Superior temporal gyrus (tissue), 1 donor: ENCODE measurements at regions not wholly inside any gene's neighbourhood (a gene's known extent, or its start where the extent isn't known, plus 50 kb on each side); places are given as distances from the start of the nearest gene placed in this dataset.

Experiments
- DNase-seq: peaks from one replicate; pipeline ENCODE4 v3.0.0-alpha.2; 2016; ENCODE audit errors: extremely low spot score

DNA sequence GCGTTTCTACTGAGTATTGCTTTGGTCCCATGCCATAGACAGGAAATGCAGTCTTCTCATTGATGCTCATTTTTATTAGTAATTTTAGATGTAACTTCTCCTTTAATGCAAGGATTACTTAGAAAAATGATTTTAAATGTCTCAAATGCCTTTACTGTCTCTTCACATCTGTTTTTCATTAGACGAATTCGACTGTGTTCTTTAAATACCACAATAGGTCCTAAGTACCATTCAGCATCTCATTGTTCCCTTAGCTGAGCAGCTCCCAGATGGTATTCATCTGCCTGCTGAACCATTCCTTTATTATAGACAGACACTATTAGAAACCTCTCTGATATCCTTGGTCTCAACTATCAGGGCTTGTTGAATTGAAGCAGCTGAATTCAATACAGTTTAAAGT, 113.6 kb downstream of the LSMEM1 start:
- DNase-seq = no peak

DNA sequence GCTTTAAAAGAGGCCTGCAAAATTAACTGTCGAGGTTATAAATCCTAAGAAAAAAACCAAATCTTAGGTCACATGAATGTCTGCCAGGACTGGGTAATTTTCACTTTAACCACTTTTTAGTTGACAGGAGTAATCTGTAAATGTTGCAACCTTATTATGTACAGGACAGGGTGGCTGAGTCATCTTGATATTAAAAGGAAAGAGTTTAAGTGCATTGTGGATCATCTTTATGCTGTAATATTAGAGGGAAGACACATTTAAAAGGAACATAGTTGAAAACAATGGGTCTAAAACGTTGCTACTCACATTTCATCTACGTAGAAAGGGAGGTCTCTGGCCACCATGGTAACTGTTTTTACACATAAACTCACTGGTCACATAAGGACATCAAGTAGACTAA, 115.5 kb downstream of the LSMEM1 start:
- DNase-seq = no peak

DNA sequence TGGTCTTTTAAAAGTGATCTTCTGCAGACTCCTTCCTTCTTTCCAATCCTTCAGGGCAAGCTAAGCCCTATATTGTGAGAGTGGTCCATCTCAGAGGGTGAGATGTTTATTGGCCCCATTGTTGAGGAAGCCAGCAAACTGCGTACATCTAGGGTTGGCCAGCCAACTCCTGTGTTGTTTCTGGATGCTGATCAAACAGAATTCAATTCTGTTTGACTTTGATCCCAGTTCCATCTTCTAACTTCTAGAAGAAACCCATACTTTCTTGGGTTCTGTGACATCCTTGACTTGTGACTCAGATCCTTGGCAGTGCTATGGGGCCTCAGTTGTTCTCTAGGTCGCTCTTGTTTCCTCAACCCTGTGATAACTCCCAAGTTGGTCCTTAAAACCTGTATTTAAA, 116.2 kb downstream of the LSMEM1 start:
- DNase-seq = no peak

DNA sequence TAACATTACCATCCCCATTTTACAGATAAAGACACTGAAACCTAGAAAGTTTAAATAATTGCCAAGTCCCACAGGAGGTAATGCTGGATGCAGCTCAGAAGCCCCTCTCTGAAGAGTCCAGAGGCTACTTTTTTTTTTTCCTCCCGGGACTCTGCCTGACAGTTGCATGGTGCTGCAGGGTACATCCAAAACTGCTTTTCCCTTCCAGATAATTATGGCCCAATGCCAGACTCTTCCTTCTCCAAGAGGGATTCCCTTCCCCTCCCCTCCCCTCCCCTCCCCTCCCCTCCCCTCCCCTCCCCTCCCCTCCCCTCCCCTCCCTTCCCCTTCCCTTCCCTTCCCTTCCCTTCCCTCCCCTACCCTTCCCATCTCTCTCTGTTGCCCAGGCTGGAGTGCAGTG, 122.9 kb downstream of the LSMEM1 start:
- no peak for DNase-seq

DNA sequence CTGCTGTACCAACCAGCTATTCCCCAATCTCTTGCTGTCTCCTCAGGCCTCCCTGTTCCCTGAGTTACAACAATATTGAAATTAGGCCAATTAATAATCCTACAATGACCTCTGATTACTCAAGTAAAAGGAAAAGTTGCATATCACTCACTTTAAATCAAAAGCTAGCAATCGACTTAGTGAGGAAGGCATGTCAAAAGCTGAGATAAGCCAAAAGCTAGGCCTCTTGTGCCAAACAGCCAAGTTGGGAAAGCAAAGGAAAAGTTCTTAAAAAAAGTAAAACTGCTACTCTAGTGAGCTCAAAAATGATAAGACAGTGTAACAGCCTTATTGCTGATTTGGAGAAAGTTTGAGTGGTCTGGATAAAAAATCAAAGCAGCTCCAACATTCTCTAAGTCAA, 129.8 kb downstream of the LSMEM1 start:
- DNase-seq = no peak

DNA sequence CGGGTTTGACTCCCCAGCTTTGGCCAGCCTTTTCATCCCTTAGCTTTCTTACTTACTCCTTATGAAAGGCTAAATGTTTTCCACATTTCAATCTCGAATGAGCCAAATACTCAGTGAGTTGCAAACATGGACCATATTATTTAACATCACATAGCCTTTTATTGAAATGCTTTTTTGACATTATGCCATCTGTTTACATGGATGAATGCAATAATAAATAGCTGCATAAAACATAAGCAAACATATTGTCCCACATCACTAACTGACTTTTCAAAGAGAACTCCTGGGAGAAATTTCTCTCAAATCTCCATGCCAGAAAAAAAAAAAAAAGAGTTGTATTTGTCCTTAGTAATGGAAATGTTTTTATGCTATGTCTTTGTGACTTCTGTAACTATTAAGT, 134.9 kb downstream of the LSMEM1 start:
- no peak for DNase-seq

DNA sequence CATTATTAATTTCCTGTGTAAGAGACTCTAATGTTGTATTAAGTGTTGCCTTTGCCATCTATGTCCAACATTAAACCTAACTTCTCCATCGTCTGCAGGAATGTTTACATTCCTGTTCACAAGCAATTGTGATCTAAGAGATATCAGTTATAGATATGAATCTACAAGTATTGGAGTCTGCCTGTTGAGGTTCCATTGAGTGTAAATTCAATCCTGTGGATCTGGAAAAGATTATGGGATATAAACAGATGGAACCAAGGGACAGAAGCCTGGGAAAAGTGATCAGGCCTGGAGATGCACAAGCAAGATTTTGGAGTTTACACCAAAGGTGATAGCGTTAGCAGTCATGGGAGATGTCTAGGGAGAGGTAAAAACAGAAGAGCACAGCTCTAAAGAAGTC, 135.5 kb downstream of the LSMEM1 start:
- DNase-seq = no peak

DNA sequence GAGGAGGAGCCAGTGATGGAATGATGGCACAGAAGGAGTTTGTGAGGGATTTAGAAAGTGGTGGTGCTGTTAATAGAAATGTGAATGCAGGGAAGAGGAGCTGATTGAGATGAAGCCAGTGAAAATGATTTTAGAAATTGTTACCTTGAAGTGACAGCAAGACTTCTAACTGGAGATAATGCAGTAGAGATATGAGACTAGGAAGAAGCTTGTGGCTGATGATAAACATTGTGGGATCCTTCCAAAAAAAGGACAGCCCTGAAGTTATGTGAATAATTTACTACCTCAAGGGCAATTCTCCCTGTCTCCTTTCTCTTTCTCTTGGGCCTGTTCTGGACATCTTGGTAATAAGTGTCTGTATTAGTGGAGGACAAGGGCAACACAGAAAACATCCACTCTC, 138.6 kb downstream of the LSMEM1 start:
- no peak for DNase-seq

DNA sequence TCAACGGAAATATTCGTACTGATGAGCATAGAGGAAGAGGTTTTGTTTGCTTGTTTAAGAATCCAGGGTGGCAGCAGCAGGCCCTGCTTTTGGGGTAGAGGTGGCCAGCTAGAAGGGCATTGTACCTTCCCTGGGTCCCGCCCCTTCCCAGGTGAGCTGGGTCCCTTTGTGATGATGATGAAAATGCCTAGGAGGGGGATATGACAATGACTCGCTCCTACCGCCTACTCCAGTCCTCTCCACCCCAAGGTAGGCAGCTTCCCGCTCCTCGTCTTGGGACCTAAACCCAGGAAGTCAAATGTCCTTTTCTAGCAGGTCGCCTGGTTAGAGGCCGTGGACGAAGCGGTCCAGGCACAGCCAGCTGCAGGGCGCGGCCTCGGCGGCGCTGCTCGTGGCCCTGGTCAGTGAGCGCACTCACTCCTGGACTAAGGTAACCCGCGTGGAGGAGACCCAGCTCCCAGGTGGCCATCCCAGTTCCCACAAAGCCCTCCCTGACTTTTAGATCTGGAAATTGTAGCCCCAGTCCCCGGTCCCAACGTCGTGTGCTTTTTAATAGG, 141.4 kb downstream of the LSMEM1 start:
- no peak for DNase-seq

DNA sequence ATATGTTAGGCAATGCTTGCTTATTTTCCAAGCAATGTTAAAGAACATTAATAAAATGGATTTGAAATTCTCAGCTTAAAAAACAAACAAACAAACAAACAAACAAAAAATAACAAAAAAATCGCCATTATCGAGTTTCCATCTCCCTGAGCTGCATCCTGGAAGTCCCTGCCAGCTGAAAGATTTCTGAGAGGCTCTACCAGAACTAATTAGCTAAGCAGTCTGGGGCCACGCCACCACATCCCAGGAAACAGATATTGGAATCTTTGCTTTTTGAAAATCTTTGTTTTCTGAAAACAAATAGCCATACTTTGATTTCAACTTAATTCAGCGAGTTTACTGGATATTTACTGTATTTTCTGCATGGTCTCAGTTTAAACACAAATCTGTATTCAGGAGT, 143.6 kb downstream of the LSMEM1 start:
- no peak for DNase-seq

DNA sequence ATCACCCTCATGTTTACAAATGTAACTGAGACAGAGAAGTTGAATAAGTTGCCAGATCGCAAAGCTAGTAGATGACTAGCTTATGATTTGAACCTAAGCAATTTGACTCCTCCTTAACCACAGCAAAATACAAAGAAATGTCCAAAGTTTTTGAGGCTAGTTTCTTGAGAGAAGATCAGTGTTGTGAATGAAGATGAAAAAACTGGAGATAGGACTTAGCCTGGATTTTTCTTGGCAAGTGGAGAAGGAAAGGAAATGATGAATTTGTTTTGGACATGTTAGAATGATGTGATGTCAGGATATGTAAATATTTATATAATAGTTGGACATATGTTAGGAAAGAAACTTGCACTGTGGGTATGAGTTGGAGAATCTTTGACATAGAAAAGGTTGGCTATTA, 149.8 kb downstream of the LSMEM1 start:
- no peak for DNase-seq

DNA sequence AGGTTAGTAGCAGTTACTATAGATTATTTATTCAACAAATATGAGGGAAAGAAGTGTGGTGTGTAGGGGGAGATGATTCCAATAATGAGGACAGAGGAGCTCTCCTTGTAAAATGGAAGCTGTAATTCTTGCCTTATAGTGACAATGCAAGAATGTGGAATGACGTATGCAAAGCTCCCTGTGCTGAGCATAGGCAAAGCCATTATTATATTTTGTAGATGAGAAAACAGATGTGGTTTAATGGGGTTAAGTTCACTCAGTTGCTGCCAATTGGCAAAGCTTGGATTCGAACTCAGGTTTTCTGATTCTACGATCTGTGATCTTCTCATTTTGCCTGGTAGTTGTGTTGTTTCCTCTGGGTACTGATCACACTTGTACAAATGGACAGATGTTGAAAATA, 153.3 kb downstream of the LSMEM1 start:
- DNase-seq = no peak

DNA sequence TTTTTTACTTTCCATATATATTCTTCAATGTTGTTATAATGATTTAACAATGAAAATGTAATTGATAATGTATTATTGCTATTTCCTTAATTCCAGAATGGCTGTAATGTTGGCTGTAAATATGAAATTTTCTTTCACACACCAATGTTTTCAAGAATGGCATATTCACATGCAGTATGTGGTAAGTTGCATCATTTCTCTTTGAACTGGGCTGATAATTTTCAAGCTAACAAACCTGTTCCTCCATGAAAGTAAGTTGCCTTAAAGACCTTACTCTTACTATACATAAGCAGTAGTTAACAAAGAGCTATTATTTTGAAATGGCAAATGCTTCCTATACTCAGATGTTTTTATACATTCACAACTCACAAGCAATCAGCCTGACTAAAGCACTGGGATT, 154.5 kb downstream of the TMEM168 start:
- no peak for DNase-seq

DNA sequence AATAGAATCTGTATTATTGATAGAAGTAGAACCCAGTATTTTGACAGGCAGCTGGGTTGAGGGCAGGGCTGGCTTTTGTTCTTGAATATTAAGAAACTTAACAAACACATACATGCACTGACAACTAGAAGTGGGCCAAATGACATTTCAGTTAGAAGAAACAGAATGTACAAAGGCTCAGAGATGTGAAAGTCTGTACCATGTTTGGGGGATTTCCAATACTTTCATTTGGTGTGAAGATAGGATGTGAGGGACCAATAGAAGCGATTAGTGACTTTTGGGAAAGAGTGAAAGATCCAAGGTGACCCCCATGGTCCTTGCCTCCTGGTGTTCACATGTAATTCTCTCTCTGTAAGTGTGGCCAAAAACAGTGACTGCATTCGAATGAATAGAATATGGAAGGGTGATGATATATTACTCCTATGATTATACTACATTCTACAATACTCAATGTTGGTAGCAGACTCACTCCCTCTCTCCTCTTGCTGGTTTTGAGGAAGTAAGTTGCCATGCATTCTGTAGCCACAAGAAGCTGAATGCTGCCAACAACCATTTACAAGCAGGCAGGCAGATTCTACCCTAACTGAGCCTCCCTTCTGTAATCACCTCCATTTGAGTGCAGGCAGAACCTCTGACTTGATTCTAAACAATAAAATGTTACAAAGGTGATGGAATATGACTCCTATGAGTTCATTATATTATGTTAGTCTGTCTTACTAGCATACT, 151.4 kb downstream of the TMEM168 start:
- no peak for DNase-seq

DNA sequence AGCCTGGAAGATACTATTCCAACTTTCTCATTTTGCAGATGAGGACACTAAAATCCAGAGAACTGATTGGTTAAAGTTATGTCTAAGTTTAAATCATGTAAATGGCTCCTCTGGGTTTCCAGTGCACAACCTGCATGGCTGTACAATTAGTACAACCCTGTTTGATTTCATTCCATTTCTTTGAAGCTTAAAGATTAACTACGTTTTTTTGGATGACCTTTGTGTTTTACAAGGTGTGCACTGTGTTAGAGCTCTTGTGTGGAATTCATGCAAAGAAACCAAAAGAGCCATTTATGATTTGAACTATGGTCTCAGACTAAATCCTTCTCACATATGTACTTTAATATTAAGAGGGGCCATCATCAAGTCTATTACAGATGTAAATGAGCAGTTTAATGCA, 149.5 kb downstream of the TMEM168 start:
- no peak for DNase-seq

DNA sequence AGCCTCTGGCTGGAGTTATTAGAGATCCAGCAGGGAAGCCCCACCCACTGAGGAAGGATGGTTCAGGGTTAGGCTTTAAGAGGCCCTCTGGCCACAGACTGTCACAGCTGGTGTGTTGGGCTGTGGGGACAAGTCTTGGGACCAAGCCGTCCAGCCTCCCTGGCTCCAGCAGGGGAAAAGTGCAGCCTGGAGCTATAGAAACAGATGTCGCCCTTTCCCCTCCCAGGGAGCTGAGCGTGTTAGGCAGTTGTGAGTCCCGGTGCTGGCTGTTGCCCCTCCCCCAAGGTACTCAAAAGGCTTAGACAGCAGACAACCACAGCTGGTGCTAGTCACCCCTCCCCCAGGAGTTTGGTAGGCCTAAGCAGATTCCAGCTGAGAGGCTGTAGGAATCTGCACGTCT, 143.4 kb downstream of the TMEM168 start:
- DNase-seq = no peak

DNA sequence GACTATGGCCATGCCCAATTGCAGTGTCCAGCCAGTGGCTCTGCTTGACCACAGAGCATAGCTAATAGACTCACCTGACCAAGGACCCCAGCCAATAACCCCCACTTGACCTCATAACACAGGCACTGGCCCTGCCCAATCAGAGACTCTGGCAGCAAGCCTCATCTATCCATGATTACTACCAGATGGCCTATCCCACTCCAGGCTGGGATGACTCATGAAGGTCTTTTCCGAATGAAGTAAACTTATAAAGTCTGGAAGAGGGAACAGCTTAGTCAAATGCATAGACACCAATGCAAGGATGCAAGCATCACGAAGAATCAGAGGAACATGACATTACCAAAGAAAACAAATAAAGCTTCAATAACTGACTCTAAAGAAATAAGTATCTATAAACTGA, 141.4 kb downstream of the TMEM168 start:
- DNase-seq = no peak

DNA sequence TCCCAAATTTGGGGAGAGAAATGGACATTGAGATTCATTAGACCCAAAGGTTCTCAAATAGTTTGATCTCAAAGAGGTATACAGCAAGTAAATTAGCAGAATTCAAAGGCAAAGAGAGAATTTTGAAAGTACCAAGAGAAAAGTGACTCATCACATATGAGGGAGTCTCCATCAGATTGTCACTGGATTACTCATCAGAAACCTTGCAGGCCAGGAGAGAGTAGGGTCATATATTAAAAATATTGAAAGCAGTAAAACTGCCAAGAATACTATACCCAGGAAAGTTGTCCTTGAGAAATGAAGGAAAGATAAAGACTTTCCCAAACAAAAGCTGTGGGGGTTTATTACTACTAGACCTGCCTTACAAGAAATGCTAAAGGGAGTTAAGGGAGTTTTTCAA, 140.6 kb downstream of the TMEM168 start:
- DNase-seq = no peak

DNA sequence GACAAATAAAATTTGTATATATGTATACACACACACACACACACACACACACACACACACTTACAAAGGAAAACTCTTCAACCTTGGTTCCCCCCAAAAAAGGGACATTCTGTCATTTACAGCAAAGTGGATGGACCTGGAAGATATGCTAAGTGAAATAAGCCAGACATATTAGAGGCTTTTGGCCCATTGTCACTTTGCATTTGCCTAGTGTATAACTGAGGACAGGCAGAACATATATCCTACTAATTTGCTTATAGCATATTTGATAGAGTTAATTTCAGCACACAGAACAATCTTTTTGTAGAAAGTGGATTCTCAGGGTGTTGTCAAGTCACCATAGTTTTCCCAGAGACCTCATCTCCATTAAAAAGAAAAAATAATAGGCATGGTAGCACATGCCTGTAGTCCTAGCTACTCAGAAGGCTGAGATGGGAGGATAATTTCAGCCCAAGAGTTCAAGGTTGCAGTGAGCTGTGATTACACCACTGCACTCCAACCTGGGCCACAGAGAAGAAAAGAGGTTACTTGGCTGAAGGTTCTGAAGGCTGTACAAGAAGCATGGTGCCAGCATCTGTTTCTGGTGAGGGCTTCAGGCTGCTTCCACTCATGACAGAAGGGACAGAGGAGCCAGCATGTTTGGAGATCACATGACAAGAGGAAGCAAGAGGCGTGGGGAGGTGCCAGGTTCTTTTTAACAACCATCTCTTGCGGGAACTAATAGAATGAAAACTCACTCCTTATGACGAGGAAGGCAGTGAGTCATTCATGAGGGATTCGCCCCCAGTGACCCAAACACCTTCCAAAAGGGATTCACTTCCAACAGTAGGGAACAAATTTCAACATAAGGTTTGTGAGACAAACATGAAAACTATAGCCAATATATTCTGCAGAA, 135.6 kb downstream of the TMEM168 start:
- no peak for DNase-seq

DNA sequence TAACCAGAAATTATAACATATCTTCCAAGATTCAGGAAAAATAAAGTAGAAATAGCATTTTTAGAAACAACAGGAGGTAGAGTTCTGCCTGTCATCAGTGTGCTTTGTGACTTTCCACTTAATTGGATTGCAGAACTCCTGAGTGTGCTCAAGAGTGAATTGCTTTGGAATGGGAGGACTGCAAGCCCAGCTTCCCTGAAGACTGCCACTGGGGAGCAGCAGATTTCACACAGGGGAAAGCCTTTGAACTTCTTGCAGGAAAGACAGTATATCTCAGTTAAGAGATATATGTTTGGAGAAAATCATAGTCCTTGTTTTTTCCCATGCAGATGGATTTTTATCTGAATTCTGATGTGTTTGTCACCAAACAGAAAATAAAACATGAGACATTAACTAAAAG, 124.5 kb downstream of the TMEM168 start:
- DNase-seq = no peak

DNA sequence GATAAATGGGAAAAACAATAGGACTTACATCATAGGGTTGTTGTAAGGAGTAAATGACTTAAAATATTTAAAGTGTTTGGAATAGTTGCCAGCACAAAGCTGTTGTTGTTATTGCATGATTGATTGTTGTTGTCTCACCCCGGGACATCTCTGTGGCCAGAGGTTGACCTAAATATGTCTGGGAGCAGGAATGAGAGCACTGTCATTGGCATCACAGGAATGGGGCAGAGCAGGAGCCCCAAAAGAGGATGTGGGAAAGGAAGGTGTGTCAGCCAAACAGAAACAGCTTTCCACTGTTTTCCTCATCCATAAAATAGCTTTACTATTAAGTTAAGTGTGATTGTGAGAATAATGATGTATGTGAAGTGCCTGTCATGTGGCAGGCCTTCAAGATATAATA, 121.6 kb downstream of the TMEM168 start:
- no peak for DNase-seq

DNA sequence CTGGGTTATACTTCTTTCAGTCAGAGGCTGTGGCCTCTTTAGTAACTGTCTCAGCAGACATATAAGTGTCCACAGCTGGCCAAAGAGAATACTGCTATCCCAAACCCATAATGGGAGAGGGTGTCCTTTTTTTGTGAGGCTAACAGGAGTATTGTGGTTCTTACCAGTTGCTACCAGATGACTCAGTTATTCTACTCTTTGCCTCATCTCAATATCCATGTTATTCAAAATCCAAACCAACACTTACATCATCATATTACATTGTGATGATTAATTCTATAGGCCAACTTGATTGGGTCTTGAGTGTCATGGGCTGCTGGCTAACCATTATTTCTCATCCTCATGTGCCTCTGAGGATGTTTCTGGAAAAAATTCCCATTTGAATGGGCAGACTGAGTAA, 120.9 kb downstream of the TMEM168 start:
- no peak for DNase-seq

DNA sequence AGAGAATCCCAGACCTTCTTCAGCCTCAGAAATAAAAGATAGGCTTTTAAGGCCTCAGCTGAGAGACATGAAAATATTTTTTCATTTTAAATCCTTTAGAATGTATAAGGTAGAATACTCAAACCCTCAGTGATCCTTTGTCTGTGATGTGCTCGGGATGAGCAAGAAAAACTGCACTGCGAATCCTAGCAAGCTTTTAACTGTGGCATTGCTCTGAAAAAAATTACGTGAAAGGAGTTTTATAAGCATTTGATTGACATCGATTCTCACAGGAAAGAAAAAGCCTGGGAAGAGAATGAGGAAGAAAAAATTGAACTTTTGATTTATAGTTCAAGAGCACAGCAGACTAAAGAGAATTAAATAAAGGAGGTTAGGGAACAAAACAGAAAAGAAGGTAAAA, 120.0 kb downstream of the TMEM168 start:
- DNase-seq = no peak
